ENCODE measurements at regions not wholly inside any gene's neighbourhood (a gene's known extent, or its start where the extent isn't known, plus 50 kb on each side); places are given as distances from the start of the nearest gene placed in this dataset.

DNA sequence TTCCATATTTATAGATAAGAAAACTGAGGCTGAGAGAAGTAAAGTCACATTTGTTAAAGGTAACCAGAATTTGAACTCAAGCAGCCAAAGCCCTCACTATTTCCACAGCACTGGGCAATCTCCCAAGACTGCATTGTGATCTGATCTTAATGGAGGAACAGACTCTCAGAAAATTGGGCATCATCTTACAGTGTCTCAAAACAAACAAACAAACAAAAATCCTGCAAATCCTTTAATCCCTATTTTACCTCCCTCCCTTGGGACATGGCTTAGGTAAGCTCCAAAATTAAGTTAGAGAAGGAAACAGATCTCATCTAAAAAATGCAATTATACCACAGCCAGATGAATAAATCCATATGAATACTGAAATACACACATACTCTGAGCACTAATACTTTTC lies 57.5 kb downstream of the FHIP2A start:
- TF ChIP-seq, protein P1, sequence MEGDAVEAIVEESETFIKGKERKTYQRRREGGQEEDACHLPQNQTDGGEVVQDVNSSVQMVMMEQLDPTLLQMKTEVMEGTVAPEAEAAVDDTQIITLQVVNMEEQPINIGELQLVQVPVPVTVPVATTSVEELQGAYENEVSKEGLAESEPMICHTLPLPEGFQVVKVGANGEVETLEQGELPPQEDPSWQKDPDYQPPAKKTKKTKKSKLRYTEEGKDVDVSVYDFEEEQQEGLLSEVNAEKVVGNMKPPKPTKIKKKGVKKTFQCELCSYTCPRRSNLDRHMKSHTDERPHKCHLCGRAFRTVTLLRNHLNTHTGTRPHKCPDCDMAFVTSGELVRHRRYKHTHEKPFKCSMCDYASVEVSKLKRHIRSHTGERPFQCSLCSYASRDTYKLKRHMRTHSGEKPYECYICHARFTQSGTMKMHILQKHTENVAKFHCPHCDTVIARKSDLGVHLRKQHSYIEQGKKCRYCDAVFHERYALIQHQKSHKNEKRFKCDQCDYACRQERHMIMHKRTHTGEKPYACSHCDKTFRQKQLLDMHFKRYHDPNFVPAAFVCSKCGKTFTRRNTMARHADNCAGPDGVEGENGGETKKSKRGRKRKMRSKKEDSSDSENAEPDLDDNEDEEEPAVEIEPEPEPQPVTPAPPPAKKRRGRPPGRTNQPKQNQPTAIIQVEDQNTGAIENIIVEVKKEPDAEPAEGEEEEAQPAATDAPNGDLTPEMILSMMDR (IDR thresholded peaks at IDR 0.05): no peak
- no peak for TF ChIP-seq POLR2A (IDR thresholded peaks at IDR 0.05)

Measured in uterus (tissue), 2 donors.